ENCODE measurements at regions not wholly inside any gene's neighbourhood (a gene's known extent, or its start where the extent isn't known, plus 50 kb on each side); places are given as distances from the start of the nearest gene placed in this dataset.

DNA sequence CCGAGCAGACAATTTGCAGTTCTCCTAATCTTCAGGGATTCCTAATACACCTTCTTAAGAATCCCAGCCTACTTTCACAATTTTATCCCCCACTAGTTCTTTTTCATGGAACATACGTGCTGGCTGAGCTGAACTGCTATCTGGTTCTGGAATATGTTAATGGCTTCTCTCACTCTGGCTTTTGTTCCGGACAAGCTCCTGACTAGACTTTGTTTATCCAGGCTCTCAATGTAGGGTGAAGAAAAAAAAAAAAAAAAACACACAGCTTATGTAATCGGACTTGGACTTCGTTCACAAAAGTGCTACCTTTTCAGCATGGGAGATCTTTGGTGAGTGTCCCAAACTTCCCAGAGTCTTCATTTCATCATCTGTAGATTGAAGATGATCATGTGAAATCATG lies 555.4 kb upstream of the CPEB2 start:
- ATAC-seq = no peak
- Histone ChIP-seq H3K4me3 (no peak overlapping the region), H3K4me1 (ENCODE audit: insufficient read depth) (peaks cover 7% of the 10 kb centered on the region), H3K4me2 (no peak overlapping the region), H4K20me1 (replicated peaks; ENCODE audit: insufficient read depth) (no peaks in the 10 kb centered on the region), H3K9me2 (ENCODE audit: insufficient read depth) (peaks cover 17% of the 10 kb centered on the region; the same call in 1 of the 2 replicates), H3F3A (replicated peaks; ENCODE audit: low read depth) (no peaks in the 10 kb centered on the region), H3K79me2 (replicated peaks; ENCODE audit: insufficient read depth) (no peaks in the 10 kb centered on the region), H3K27me3 (ENCODE audit: insufficient read depth) (no peaks in the 10 kb centered on the region), H3K27ac (ENCODE audit: low read depth) (no peak overlapping the region), H3K36me3 (ENCODE audit: insufficient read depth) (no peaks in the 10 kb centered on the region), H2AFZ (no peak overlapping the region)
- TF ChIP-seq NANOG (IDR thresholded peaks at IDR 0.05; ENCODE audit: borderline replicate concordance) (no peak), ZNF114 (CRISPR knock-in tag; IDR thresholded peaks at IDR 0.05) (no peak), EZH2phosphoT487 (IDR thresholded peaks at IDR 0.05; ENCODE audit: unreplicated experiment) (no peak), ZNF331 (CRISPR knock-in tag; IDR thresholded peaks at IDR 0.05; ENCODE audit: low read depth) (no peak), CREB1 (CRISPR knock-in tag; IDR thresholded peaks at IDR 0.05; ENCODE audit: low read depth) (no peak)
- TF ChIP-seq, protein P1, sequence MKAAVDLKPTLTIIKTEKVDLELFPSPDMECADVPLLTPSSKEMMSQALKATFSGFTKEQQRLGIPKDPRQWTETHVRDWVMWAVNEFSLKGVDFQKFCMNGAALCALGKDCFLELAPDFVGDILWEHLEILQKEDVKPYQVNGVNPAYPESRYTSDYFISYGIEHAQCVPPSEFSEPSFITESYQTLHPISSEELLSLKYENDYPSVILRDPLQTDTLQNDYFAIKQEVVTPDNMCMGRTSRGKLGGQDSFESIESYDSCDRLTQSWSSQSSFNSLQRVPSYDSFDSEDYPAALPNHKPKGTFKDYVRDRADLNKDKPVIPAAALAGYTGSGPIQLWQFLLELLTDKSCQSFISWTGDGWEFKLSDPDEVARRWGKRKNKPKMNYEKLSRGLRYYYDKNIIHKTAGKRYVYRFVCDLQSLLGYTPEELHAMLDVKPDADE (IDR thresholded peaks at IDR 0.05) = no peak
- TF ChIP-seq, protein P2, sequence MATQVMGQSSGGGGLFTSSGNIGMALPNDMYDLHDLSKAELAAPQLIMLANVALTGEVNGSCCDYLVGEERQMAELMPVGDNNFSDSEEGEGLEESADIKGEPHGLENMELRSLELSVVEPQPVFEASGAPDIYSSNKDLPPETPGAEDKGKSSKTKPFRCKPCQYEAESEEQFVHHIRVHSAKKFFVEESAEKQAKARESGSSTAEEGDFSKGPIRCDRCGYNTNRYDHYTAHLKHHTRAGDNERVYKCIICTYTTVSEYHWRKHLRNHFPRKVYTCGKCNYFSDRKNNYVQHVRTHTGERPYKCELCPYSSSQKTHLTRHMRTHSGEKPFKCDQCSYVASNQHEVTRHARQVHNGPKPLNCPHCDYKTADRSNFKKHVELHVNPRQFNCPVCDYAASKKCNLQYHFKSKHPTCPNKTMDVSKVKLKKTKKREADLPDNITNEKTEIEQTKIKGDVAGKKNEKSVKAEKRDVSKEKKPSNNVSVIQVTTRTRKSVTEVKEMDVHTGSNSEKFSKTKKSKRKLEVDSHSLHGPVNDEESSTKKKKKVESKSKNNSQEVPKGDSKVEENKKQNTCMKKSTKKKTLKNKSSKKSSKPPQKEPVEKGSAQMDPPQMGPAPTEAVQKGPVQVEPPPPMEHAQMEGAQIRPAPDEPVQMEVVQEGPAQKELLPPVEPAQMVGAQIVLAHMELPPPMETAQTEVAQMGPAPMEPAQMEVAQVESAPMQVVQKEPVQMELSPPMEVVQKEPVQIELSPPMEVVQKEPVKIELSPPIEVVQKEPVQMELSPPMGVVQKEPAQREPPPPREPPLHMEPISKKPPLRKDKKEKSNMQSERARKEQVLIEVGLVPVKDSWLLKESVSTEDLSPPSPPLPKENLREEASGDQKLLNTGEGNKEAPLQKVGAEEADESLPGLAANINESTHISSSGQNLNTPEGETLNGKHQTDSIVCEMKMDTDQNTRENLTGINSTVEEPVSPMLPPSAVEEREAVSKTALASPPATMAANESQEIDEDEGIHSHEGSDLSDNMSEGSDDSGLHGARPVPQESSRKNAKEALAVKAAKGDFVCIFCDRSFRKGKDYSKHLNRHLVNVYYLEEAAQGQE (IDR thresholded peaks at IDR 0.05; ENCODE audit: unreplicated experiment) = no peak
- TF ChIP-seq, protein P3, sequence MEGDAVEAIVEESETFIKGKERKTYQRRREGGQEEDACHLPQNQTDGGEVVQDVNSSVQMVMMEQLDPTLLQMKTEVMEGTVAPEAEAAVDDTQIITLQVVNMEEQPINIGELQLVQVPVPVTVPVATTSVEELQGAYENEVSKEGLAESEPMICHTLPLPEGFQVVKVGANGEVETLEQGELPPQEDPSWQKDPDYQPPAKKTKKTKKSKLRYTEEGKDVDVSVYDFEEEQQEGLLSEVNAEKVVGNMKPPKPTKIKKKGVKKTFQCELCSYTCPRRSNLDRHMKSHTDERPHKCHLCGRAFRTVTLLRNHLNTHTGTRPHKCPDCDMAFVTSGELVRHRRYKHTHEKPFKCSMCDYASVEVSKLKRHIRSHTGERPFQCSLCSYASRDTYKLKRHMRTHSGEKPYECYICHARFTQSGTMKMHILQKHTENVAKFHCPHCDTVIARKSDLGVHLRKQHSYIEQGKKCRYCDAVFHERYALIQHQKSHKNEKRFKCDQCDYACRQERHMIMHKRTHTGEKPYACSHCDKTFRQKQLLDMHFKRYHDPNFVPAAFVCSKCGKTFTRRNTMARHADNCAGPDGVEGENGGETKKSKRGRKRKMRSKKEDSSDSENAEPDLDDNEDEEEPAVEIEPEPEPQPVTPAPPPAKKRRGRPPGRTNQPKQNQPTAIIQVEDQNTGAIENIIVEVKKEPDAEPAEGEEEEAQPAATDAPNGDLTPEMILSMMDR (conservative IDR thresholded peaks at IDR 0.05; ENCODE audit: low read depth in 2 of 2) = no peak
- TF ChIP-seq, protein P4, sequence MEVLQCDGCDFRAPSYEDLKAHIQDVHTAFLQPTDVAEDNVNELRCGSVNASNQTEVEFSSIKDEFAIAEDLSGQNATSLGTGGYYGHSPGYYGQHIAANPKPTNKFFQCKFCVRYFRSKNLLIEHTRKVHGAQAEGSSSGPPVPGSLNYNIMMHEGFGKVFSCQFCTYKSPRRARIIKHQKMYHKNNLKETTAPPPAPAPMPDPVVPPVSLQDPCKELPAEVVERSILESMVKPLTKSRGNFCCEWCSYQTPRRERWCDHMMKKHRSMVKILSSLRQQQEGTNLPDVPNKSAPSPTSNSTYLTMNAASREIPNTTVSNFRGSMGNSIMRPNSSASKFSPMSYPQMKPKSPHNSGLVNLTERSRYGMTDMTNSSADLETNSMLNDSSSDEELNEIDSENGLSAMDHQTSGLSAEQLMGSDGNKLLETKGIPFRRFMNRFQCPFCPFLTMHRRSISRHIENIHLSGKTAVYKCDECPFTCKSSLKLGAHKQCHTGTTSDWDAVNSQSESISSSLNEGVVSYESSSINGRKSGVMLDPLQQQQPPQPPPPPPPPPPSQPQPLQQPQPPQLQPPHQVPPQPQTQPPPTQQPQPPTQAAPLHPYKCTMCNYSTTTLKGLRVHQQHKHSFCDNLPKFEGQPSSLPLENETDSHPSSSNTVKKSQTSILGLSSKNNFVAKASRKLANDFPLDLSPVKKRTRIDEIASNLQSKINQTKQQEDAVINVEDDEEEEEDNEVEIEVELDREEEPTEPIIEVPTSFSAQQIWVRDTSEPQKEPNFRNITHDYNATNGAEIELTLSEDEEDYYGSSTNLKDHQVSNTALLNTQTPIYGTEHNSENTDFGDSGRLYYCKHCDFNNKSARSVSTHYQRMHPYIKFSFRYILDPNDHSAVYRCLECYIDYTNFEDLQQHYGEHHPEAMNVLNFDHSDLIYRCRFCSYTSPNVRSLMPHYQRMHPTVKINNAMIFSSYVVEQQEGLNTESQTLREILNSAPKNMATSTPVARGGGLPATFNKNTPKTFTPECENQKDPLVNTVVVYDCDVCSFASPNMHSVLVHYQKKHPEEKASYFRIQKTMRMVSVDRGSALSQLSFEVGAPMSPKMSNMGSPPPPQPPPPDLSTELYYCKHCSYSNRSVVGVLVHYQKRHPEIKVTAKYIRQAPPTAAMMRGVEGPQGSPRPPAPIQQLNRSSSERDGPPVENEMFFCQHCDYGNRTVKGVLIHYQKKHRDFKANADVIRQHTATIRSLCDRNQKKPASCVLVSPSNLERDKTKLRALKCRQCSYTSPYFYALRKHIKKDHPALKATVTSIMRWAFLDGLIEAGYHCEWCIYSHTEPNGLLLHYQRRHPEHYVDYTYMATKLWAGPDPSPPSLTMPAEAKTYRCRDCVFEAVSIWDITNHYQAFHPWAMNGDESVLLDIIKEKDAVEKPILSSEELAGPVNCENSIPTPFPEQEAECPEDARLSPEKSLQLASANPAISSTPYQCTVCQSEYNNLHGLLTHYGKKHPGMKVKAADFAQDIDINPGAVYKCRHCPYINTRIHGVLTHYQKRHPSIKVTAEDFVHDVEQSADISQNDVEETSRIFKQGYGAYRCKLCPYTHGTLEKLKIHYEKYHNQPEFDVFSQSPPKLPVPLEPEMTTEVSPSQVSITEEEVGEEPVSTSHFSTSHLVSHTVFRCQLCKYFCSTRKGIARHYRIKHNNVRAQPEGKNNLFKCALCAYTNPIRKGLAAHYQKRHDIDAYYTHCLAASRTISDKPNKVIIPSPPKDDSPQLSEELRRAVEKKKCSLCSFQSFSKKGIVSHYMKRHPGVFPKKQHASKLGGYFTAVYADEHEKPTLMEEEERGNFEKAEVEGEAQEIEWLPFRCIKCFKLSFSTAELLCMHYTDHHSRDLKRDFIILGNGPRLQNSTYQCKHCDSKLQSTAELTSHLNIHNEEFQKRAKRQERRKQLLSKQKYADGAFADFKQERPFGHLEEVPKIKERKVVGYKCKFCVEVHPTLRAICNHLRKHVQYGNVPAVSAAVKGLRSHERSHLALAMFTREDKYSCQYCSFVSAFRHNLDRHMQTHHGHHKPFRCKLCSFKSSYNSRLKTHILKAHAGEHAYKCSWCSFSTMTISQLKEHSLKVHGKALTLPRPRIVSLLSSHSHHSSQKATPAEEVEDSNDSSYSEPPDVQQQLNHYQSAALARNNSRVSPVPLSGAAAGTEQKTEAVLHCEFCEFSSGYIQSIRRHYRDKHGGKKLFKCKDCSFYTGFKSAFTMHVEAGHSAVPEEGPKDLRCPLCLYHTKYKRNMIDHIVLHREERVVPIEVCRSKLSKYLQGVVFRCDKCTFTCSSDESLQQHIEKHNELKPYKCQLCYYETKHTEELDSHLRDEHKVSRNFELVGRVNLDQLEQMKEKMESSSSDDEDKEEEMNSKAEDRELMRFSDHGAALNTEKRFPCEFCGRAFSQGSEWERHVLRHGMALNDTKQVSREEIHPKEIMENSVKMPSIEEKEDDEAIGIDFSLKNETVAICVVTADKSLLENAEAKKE (CRISPR knock-in tag; IDR thresholded peaks at IDR 0.05) = no peak
- DNase-seq (ENCODE audit: low spot score) = no peak
- H3K4me1 Mint-ChIP-seq = peaks cover 18% of the 10 kb centered on the region
- H3K4me3 Mint-ChIP-seq = no peak overlapping the region
- no peak overlapping the region for H3K27ac Mint-ChIP-seq
- peaks cover 5% of the 10 kb centered on the region for H3K27me3 Mint-ChIP-seq (ENCODE audit: insufficient read depth, low read depth, poor library complexity)
- H3K9me3 Mint-ChIP-seq = peaks cover 9% of the 10 kb centered on the region; the same call in 2 of the 3 replicates
- H3K36me3 Mint-ChIP-seq (ENCODE audit: low read depth) = peaks cover 8% of the 10 kb centered on the region; the same call in 2 of the 3 replicates

All from GM23338 (cell line).